ENCODE measurements at regions not wholly inside any gene's neighbourhood (a gene's known extent, or its start where the extent isn't known, plus 50 kb on each side); places are given as distances from the start of the nearest gene placed in this dataset.

DNA sequence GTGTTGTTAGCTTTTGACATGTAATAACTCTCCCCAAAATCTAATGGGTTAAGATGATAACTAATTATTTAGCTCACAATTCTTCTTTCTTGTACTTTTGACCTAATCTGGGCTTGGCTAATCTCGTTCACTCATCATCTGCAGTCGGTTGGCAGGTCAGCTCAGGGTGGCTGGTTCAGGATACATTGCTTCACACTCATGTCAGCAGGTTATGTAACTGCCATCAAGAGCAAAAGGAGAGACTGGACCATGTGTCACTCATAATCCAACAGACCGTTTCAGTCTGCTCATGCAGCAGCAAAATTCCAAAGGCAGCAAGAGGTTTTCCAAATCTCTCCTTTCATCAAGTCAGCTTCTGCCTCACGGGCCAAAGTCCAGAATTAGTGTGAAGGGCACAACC lies 998.4 kb upstream of the CTNND2 start:
- peaks cover 0 to 19% of the 10 kb centered on the region in 2 experiments; a peak in 2 of 4 replicates for H3K9me3 ChIP-seq (ENCODE audit: control insufficient read depth in 1 of 2, insufficient read depth in 1 of 2, low read depth in 1 of 2, low read length in 2 of 2)
- BruUV-seq (replicated peaks) = no TSS peak
- CTCF ChIA-PET = no interaction called here
- ATAC-seq (no peak), DNase-seq (ENCODE audit: low read depth, low spot score) (no peak)
- no peak overlapping the region for H3K4me3 ChIP-seq (replicated peaks in 1 of 2; ENCODE audit: low read depth in 1 of 2, low read length in 2 of 2)
- no peaks in the 10 kb centered on the region for H3K36me3 ChIP-seq (ENCODE audit: control insufficient read depth in 1 of 2, insufficient read depth in 2 of 2, low read length in 2 of 2)
- H2AFZ ChIP-seq (ENCODE audit: low read depth, low read length, poor library complexity, severe bottlenecking) = no peak overlapping the region
- H4K20me1 ChIP-seq (ENCODE audit: insufficient read depth) = no peaks in the 10 kb centered on the region
- no peaks in the 10 kb centered on the region for H3K9me2 ChIP-seq (ENCODE audit: insufficient read depth)
- RAD21 ChIA-PET (ENCODE audit: low non-redundant PET in 1 of 2, low total read pairs in 2 of 2, uncharacterized antibody in 2 of 2, unreplicated experiment in 2 of 2) = no interaction called here
- POLR2A ChIA-PET = no interaction called here
- H3K27ac ChIP-seq (ENCODE audit: low read depth, low read length) = no peak overlapping the region
- H3K9ac ChIP-seq (ENCODE audit: low read length) = no peak overlapping the region
- no peak for TF ChIP-seq SP1 (IDR thresholded peaks at IDR 0.05; ENCODE audit: low read depth)
- TF ChIP-seq JUND (IDR thresholded peaks at IDR 0.05) = no peak
- no peak for TF ChIP-seq YY1 (IDR thresholded peaks at IDR 0.05; ENCODE audit: extremely low read depth, insufficient replicate concordance, low read depth, low read length)
- TF ChIP-seq CEBPB (IDR thresholded peaks at IDR 0.05; ENCODE audit: low read depth) = no peak
- TF ChIP-seq SRF (IDR thresholded peaks at IDR 0.05; ENCODE audit: low read depth) = no peak
- no peak for TF ChIP-seq EGR1 (IDR thresholded peaks at IDR 0.05; ENCODE audit: low read depth)
- no peak for TF ChIP-seq TCF7L2 (IDR thresholded peaks at IDR 0.05; ENCODE audit: borderline replicate concordance, extremely low read depth, insufficient read depth, insufficient read length)
- no peak for TF ChIP-seq POLR2AphosphoS5 (IDR thresholded peaks at IDR 0.05; ENCODE audit: low read depth, low read length)
- TF ChIP-seq ELF1 (IDR thresholded peaks at IDR 0.05; ENCODE audit: borderline replicate concordance, low read depth) = no peak
- TF ChIP-seq, protein P1, sequence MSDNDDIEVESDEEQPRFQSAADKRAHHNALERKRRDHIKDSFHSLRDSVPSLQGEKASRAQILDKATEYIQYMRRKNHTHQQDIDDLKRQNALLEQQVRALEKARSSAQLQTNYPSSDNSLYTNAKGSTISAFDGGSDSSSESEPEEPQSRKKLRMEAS (IDR thresholded peaks at IDR 0.05) = no peak
- no peak for TF ChIP-seq SIN3A (IDR thresholded peaks at IDR 0.05; ENCODE audit: low read depth)
- no peak for TF ChIP-seq ZNF274 (IDR thresholded peaks at IDR 0.05; ENCODE audit: low read depth, low read length)
- TF ChIP-seq, protein P2, sequence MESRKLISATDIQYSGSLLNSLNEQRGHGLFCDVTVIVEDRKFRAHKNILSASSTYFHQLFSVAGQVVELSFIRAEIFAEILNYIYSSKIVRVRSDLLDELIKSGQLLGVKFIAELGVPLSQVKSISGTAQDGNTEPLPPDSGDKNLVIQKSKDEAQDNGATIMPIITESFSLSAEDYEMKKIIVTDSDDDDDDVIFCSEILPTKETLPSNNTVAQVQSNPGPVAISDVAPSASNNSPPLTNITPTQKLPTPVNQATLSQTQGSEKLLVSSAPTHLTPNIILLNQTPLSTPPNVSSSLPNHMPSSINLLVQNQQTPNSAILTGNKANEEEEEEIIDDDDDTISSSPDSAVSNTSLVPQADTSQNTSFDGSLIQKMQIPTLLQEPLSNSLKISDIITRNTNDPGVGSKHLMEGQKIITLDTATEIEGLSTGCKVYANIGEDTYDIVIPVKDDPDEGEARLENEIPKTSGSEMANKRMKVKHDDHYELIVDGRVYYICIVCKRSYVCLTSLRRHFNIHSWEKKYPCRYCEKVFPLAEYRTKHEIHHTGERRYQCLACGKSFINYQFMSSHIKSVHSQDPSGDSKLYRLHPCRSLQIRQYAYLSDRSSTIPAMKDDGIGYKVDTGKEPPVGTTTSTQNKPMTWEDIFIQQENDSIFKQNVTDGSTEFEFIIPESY (IDR thresholded peaks at IDR 0.05; ENCODE audit: extremely low read depth, insufficient replicate concordance, low read length) = no peak
- no peak for TF ChIP-seq EZH2 (IDR thresholded peaks at IDR 0.05)
- TF ChIP-seq POLR2A (IDR thresholded peaks at IDR 0.05; ENCODE audit: borderline replicate concordance, extremely low read depth, insufficient read depth, insufficient read length) = no peak
- TF ChIP-seq, protein P3, sequence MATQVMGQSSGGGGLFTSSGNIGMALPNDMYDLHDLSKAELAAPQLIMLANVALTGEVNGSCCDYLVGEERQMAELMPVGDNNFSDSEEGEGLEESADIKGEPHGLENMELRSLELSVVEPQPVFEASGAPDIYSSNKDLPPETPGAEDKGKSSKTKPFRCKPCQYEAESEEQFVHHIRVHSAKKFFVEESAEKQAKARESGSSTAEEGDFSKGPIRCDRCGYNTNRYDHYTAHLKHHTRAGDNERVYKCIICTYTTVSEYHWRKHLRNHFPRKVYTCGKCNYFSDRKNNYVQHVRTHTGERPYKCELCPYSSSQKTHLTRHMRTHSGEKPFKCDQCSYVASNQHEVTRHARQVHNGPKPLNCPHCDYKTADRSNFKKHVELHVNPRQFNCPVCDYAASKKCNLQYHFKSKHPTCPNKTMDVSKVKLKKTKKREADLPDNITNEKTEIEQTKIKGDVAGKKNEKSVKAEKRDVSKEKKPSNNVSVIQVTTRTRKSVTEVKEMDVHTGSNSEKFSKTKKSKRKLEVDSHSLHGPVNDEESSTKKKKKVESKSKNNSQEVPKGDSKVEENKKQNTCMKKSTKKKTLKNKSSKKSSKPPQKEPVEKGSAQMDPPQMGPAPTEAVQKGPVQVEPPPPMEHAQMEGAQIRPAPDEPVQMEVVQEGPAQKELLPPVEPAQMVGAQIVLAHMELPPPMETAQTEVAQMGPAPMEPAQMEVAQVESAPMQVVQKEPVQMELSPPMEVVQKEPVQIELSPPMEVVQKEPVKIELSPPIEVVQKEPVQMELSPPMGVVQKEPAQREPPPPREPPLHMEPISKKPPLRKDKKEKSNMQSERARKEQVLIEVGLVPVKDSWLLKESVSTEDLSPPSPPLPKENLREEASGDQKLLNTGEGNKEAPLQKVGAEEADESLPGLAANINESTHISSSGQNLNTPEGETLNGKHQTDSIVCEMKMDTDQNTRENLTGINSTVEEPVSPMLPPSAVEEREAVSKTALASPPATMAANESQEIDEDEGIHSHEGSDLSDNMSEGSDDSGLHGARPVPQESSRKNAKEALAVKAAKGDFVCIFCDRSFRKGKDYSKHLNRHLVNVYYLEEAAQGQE (IDR thresholded peaks at IDR 0.05; ENCODE audit: low read depth) = no peak
- no peak for TF ChIP-seq RAD21 (IDR thresholded peaks at IDR 0.05; ENCODE audit: low read depth)
- TF ChIP-seq ZFX (IDR thresholded peaks at IDR 0.05) = no peak
- no peak for TF ChIP-seq CBX3 (IDR thresholded peaks at IDR 0.05; ENCODE audit: low read depth)
- no peaks in the 10 kb centered on the region for H3K4me1 ChIP-seq (ENCODE audit: control insufficient read depth in 1 of 2, insufficient read depth in 2 of 2, low read length in 2 of 2)
- no peaks in the 10 kb centered on the region for H3K27me3 ChIP-seq (ENCODE audit: insufficient read depth, low read length)
- no peak overlapping the region for H3K4me2 ChIP-seq (ENCODE audit: low read length)
- intact Hi-C loops (cut with micrococcal nuclease) = no loop called here
- H3K79me2 ChIP-seq (ENCODE audit: insufficient read depth, low read length) = no peaks in the 10 kb centered on the region

Data from HCT116 (cell line).